Mucosa of descending colon (tissue), 3 donors: ENCODE measurements at regions not wholly inside any gene's neighbourhood (a gene's known extent, or its start where the extent isn't known, plus 50 kb on each side); places are given as distances from the start of the nearest gene placed in this dataset.

ENCODE experiments used
- ATAC-seq: fragments of 200-7000 bp; cut with Tn5 transposase; one replicate; pipeline ENCODE4 v1.9.1; 2020; ENCODE audit warnings: mild to moderate bottlenecking, moderate library complexity
- DNase-seq, 3 donors: peaks; one replicate each; pipeline ENCODE4 v3.0.0-alpha.2; 2020
- H3K36me3 ChIP-seq: fragments of 200-600 bp; one replicate; pipeline ENCODE4 v1.8.0; 2021; ENCODE audit warnings: low read depth, mild to moderate bottlenecking
- H3K4me1 ChIP-seq: fragments of 200-600 bp; one replicate; pipeline ENCODE4 v1.8.0; 2021; ENCODE audit warnings: low read depth, mild to moderate bottlenecking
- H3K4me3 ChIP-seq: fragments of 200-600 bp; one replicate; pipeline ENCODE4 v1.8.0; 2021; ENCODE audit warnings: mild to moderate bottlenecking
- H3K9me3 ChIP-seq: fragments of 200-600 bp; one replicate; pipeline ENCODE4 v1.8.0; 2021; ENCODE audit warnings: mild to moderate bottlenecking
- intact Hi-C, 2 donors: fragments of 100-400 bp; cut with DNase I in 1 of 2; cut with micrococcal nuclease in 1 of 2; formaldehyde crosslinking; loops; one replicate each; pipeline versions ENCODE4 v1.11.0 to v1.11.1; 2022; cut with DNase I, micrococcal nuclease
- TF ChIP-seq, protein P1 (sequence below): fragments of 200-600 bp; IDR thresholded peaks from one replicate; pipeline ENCODE4 v1.8.0; 2022; ENCODE audit warnings: antibody characterized with exemption, mild to moderate bottlenecking
- donor health status: DM: no; HTN: no; CAD: no; lungs with moderate emphysema.
- donor health status: DM: no; HTN: no; CAD: no.
- donor health status: DM: no; HTN: yes; CAD: no.

DNA sequence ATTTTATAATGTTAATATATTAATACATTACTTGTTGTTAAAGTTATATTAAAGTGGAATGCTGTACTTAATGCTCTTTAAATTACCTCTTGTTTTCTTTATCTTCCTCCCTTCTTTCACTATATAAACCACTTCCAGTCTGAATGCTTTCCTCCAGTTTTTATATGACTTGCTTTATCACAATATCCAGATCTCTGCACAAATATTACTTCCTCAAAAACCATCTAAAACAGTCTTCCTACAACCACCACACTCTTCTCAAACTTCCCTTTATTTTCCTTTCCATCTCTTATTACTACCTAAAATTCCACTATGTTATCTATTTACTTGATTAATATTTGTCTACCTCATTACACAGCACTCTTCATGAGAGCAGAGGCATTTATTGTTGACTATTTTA is 956.6 kb downstream of the LRFN5 start:
- no peak for ATAC-seq
- TF ChIP-seq, protein P1, sequence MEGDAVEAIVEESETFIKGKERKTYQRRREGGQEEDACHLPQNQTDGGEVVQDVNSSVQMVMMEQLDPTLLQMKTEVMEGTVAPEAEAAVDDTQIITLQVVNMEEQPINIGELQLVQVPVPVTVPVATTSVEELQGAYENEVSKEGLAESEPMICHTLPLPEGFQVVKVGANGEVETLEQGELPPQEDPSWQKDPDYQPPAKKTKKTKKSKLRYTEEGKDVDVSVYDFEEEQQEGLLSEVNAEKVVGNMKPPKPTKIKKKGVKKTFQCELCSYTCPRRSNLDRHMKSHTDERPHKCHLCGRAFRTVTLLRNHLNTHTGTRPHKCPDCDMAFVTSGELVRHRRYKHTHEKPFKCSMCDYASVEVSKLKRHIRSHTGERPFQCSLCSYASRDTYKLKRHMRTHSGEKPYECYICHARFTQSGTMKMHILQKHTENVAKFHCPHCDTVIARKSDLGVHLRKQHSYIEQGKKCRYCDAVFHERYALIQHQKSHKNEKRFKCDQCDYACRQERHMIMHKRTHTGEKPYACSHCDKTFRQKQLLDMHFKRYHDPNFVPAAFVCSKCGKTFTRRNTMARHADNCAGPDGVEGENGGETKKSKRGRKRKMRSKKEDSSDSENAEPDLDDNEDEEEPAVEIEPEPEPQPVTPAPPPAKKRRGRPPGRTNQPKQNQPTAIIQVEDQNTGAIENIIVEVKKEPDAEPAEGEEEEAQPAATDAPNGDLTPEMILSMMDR: no peak

DNA sequence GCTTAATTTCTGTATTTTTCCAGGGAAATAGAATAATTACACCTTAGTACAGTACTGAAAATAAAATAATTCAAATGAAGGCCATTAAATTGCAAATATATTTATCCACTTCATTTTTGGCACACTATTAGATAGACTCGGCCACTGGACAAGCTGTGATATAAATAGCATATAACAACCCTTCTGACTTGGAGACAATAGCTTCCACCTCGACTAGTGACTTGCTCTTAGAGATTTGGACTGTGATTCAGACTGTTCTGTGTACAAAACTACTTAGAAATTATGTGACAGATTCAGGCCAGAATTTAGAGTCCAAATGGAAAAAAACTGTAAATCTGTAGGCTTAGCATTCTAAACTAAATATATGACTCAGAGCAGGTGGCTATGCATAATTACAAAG is 949.9 kb downstream of the LRFN5 start:
- TF ChIP-seq, protein P1: no peak
- ATAC-seq (no peak), DNase-seq (no peak)
- no peak overlapping the region for H3K4me3 ChIP-seq
- no peaks in the 10 kb centered on the region for H3K36me3 ChIP-seq
- intact Hi-C loops: no loop called here
- H3K4me1 ChIP-seq: no peaks in the 10 kb centered on the region
- H3K9me3 ChIP-seq: peaks cover 17% of the 10 kb centered on the region

More for the DNA sequence above, 956.6 kb downstream of the LRFN5 start:
- no peaks in the 10 kb centered on the region for H3K4me1 ChIP-seq
- H3K36me3 ChIP-seq: no peaks in the 10 kb centered on the region
- intact Hi-C loops: no loop called here
- no peak overlapping the region for H3K4me3 ChIP-seq
- no peak for DNase-seq
- peaks cover 15% of the 10 kb centered on the region for H3K9me3 ChIP-seq

DNA sequence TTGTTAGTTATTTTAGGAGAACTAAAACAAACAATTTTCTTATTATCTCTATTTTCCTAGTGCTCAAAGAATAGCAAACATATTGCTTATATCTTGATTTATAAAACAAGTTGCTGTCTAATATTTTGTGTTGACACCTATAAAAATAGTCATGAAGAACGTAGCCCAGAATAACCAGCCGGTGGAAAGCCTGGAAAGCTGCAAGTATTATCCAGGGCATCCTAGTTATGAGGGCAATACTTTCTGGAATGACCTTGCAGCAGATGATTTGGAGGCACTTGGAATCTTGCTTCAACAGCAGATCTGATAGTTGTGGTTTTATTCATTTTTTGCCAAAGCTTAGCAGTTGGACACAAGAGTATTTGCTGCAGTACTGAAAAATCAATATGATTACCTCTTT is 948.7 kb downstream of the LRFN5 start:
- no peak for ATAC-seq
- TF ChIP-seq, protein P1: no peak
- no peak overlapping the region for H3K4me3 ChIP-seq

DNA sequence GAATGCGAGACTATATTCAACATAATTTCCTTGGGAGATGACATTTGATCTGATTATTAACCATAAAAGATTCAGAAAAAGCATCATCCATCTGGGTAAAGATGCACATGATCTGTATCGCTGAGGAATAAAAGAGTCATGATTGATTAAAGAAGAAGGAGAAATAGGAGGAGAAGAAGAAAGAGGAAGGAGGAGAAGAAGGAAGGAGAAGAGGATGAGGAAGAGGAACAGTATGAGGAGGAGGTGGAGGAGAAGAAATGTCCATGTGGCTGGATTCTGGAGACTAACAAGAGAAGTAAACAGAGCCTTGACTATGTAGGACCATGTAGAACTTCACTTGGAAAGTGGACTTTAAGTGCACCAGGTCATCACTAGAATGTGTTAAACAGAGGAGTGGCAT is 947.4 kb downstream of the LRFN5 start:
- no peak for ATAC-seq
- intact Hi-C loops: no loop called here
- no peak overlapping the region for H3K4me3 ChIP-seq

More for the DNA sequence above, 948.7 kb downstream of the LRFN5 start:
- peaks cover 21% of the 10 kb centered on the region for H3K9me3 ChIP-seq
- no peak for DNase-seq
- intact Hi-C loops: no loop called here
- no peaks in the 10 kb centered on the region for H3K36me3 ChIP-seq
- H3K4me1 ChIP-seq: no peaks in the 10 kb centered on the region

DNA sequence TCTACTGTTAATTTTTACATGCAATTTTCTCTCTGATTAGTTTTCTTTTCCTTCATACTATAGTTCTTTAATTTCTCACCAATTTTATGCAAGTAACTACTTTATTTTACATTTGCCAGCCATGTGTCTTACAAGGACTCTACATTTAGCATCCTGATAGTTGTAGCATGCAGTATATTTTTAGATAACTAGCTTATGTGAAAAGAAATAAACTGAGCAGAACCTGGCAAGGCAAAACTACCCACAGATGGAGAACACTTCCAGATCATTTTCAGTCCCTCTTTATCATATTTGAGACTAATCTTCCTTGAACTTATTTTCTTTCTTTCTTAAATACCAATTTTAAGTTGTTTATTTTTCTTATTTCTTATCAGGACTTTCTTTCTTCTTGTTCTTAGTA is 943.6 kb downstream of the LRFN5 start:
- intact Hi-C loops: no loop called here
- no peaks in the 10 kb centered on the region for H3K36me3 ChIP-seq
- TF ChIP-seq, protein P1: no peak
- ATAC-seq: no peak
- H3K4me3 ChIP-seq: no peak overlapping the region
- H3K9me3 ChIP-seq: peaks cover 23% of the 10 kb centered on the region
- H3K4me1 ChIP-seq: no peaks in the 10 kb centered on the region
- DNase-seq: no peak

More for the DNA sequence above, 947.4 kb downstream of the LRFN5 start:
- H3K36me3 ChIP-seq: no peaks in the 10 kb centered on the region
- peaks cover 19% of the 10 kb centered on the region for H3K9me3 ChIP-seq
- no peak for DNase-seq
- H3K4me1 ChIP-seq: no peaks in the 10 kb centered on the region
- TF ChIP-seq, protein P1: no peak

DNA sequence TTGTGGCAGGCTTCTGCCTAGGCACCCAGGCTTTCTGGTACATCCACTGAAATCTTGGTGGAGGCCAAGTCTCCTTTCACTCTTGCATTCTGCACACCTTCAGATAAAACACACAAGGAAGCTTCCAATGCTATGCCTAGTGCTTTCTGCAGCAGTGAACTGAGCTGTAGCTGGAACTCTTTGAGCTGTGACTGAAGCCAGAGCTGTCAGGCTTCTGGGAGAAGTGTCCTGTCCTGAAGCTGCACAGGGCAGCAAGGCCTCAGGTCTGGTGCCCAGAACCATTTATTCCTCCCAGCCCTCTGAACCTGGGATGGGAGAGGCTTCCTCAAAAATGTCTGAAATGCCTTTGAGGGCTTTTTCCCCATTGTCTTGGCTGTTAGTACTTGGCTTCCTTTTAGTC is 941.7 kb downstream of the LRFN5 start:
- H3K9me3 ChIP-seq: peaks cover 22% of the 10 kb centered on the region
- intact Hi-C loops: no loop called here
- H3K4me3 ChIP-seq: no peak overlapping the region
- no peak for DNase-seq
- ATAC-seq: no peak
- H3K36me3 ChIP-seq: no peaks in the 10 kb centered on the region
- TF ChIP-seq, protein P1: no peak
- H3K4me1 ChIP-seq: no peaks in the 10 kb centered on the region
